ELR (cell line): ENCODE measurements at regions not wholly inside any gene's neighbourhood (a gene's known extent, or its start where the extent isn't known, plus 50 kb on each side); places are given as distances from the start of the nearest gene placed in this dataset.
A peak's percentile ranks its signal among the peaks of the same experiment; 100 is the strongest.
"Not testable (repeated sequence)": the region's sequence is repeated elsewhere in the genome, so short reads cannot be mapped to it uniquely, and the experiment has no call there.

ENCODE experiments used
- DNase-seq: peaks from one replicate; pipeline ENCODE4 v3.0.0-alpha.2; 2015; ENCODE audit warnings: low read depth

DNA sequence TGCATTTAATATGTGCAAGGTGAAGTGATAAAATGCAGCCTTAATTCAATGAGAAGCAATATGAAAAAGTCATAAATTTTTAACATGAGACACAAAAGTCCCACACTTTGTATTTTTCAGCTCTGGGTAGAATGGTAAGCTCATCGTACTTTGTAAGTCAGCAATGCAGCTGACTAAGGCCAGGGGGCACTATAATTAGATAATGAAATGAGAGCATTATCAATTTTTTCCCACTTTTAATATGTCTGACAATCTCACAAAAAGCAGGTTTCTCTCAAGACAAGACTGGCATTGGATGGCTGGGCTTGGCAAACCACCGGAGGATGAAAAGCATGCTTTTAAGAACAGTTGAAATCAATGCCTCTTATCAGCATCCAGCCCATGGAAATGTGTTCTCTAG is 162.8 kb downstream of the FAM174A start:
- DNase-seq: peak; percentile 15

DNA sequence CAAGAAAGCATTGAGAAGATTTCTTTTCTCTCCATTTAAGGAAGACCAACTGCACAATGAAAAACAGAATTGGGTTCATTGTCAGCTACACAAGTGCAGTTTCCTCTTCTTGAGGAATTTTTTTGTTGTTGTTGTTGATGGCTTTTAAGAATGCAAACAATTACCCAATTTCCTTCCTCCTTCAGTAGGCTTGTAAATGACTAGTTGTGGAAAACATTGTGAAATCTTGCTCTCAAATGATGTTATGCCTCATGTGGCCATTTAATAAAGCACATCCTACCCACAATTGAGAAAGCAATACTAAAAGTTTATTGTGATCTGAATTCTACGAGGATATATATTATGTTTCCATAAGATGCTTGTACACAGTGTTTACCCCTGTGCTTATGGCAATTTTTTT is 171.6 kb downstream of the FAM174A start:
- DNase-seq: peak; percentile 61

DNA sequence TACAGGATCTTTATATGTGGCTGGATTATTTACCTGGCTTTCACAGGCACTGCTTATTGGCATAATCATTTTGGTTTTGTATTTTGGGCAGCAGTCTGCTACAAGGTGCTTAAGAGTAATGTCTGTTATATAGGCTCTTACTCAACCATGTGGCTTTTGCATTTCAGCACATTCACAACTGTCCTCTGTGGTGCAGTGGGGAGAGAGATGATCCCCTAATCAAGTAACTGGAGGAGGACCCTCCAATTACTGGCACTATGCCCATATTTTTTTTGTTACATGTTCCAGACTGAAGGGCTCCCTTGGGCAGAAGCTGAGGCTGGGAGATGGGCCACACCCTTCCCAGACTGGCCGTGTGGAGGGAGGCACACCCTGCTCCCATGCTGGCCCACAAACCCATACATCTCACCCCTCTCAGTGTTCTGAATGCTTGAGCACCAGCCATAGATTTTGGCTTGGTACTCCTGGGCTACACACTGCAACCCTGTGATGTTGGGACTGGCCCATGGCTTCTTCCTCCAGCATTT is 173.5 kb downstream of the FAM174A start:
- DNase-seq: no peak

DNA sequence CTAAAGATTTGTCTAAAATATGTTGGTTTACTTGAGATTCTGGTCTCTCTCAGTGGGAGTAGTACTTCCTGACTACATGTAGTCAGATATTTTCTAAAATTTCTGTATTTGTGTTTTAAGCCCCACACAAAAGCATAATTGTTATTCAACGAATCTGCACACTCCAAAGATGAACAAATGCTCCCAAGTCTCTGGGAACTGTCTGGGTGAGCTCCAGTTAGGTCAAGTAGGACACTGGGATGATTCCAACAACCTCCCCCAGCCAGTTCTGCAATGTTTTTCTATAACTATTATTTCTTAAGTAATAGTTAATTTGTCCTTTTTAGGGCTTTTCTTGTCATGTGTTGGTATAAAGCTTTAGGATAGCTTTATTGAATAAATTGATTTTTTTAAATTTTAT is 174.6 kb downstream of the FAM174A start:
- no peak for DNase-seq

DNA sequence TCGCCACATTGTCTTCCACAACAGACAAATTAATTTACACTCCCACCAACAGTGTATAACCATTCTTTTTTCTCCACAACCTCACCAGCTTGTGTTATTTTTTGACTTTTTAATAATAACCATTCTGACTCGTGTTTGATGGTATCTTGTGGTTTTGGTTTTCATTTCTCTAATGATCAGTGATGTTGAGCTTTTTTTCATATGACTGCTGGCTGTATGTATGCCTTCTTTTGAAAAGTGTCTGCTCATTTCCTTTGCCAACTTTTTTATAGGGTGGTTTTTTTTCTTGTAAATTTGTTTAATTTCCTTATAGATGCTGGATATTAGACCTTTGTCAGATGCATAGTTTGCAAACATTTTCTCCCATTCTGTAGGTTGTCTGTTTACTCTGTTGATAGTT is 179.6 kb downstream of the FAM174A start:
- DNase-seq: not testable (repeated sequence)

DNA sequence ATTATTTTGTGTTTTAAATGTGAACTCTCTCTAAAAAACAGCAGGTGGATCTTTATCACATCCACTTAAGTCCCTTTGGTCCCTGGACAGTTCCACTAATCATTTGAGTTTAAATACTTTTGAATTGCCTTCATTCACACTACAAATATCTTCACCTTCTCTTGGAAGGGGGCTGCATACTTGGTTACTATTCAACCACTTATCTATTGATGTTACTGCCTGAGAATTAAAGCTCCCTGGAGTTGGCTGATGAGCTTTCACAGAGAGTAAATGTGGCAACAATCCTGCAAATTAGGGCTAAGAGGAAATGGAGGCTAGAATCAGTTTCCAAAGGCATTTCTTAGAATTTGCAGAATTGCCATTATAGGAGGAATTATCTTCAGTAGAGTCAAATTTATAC is 180.4 kb downstream of the ST8SIA4 start:
- DNase-seq: no peak

DNA sequence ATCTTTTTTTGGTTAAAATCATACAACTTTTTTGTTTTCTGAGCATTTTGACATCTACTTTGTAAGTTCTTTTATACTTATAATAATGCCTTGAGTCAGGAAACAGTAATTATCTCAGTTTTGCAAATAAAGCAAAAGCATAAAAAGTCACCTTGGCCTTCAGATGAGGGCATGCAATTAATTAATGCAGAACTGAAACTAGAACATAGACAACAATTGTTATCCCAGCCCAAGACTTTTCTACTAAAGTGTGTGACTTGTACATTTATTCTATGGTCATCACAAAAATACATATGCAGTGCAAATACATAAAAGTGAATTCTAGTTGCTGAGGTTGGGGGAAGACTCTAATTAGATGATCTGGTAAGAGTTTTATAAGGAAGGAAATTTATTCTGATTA is 179.9 kb downstream of the ST8SIA4 start:
- no peak for DNase-seq

DNA sequence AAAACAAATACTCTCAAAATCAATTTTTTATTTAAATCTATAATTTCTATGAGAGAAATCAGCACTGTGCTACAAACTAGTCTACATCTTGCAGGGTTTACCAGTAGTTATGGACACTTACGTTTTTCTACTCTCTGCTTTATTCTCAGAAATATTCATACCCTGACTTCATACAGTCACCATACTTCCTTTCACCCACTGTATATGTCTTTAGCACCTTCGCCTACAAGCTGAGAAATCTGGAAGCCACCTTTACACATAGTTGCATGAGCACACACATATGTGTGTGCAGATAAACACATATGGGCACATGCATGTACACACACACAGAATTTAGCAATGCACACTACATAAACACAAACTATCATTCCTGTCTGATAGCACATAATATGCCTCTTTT is 177.0 kb downstream of the ST8SIA4 start:
- no peak for DNase-seq

DNA sequence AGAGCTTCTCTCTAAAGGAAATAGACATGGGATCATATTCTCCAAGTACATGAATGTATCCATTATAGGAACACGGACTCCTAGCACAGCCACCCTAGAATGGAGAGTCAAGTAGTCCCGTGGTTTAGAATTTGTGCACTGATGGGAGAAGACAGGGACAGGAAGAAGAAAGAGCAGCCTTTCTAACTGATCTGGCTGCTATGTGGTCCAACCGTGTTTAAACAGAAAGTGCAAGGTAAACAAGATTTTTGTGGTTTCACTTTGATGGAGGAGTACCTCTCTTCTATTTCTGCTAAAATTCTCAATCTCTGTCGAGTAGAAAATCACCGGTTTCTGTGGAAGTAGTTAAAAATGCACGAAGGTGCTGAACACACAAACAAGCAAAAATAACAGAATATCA is 171.3 kb downstream of the ST8SIA4 start:
- DNase-seq: peak; percentile 39

DNA sequence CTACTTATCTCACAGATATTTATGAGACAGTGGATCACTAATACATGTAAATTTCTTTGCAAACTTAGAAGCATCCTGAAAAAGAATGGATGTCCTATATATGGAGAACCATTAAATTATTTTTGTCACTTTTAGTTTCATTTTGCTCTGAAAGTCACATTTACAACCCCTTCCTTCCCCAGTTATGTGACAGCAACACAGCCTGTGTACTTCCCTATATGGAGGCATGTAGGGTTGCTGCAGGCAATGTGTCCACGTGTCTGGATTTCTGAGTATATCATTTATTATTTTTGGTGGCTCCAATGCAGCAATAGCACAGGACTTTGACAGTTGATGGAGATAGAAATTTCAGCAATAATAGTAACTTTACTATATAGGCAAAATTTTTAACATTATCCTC is 156.4 kb downstream of the ST8SIA4 start:
- DNase-seq: no peak

DNA sequence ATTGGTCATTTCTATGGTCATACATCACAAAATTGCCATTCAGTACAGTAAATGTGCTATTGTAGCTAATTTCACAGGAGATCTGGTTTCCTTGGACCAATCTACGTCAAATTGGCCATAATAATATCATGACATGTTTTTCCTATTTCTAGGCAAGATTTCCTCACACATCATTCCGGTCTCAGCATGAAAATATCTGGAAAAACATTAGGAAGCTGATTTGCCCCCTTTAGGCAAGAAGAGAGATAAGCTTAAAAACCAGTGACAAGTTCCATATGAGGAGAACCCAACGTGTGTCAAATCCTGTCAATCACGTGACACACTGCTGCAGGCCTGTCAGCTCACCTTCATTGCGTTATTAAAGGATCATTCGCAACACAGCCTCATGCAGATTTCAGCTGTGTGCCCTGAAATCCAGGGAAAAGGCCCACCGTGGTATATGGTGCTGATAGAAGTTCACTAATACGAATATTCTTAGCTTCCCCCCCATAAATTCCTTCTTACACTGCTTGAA is 153.3 kb downstream of the ST8SIA4 start:
- no peak for DNase-seq

DNA sequence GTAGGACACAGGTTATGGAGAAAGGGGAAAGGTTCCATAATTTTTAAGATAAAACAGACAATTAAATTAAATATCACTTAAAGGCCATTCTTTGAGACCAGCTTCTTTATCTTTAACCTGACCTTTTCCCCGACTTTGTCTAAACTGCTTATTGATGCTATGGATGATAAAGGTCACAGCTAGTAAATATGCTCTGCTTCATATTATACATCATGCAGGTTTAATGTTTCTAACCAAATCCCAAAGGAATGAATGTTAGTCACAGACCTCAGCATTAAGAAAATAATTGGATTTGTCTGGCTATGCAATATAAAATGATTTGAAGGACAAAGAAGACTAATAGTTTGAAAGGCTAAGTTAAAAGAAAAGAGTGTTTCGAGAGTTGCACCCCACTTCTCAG is 147.6 kb downstream of the ST8SIA4 start:
- DNase-seq: no peak
